Nephron progenitor cell (in vitro differentiated cells): ENCODE measurements at regions not wholly inside any gene's neighbourhood (a gene's known extent, or its start where the extent isn't known, plus 50 kb on each side); places are given as distances from the start of the nearest gene placed in this dataset.
A peak's percentile ranks its signal among the peaks of the same experiment; 100 is the strongest.
"Not testable (repeated sequence)": the region's sequence is repeated elsewhere in the genome, so short reads cannot be mapped to it uniquely, and the experiment has no call there.

Source experiments
- DNase-seq: peaks from one replicate; pipeline ENCODE4 v3.0.0; 2021
- H3K27ac Mint-ChIP-seq: 2 replicates; pipeline ENCODE4 v1.8.0; 2021; ENCODE audit warnings: mild to moderate bottlenecking, moderate library complexity, mixed read lengths
- H3K27me3 Mint-ChIP-seq: 2 replicates; pipeline ENCODE4 v1.8.0; 2021; ENCODE audit warnings: mild to moderate bottlenecking, low read depth, mixed read lengths; ENCODE audit not compliant: poor library complexity
- H3K36me3 Mint-ChIP-seq: 2 replicates; pipeline ENCODE4 v1.8.0; 2021; ENCODE audit warnings: low read depth, mixed read lengths
- H3K4me1 Mint-ChIP-seq: 2 replicates; pipeline ENCODE4 v1.8.0; 2021; ENCODE audit warnings: mixed read lengths
- H3K4me3 Mint-ChIP-seq: 2 replicates; pipeline ENCODE4 v1.8.0; 2021; ENCODE audit warnings: mild to moderate bottlenecking, moderate library complexity, mixed read lengths
- H3K9me3 Mint-ChIP-seq: 2 replicates; pipeline ENCODE4 v1.8.0; 2021; ENCODE audit warnings: mild to moderate bottlenecking, moderate library complexity, mixed read lengths

GRCh38 chr2:111331099-111331724 lies 210.5 kb downstream of the BCL2L11 start:
- H3K4me3 Mint-ChIP-seq, DNase-seq, H3K4me1 Mint-ChIP-seq, H3K9me3 Mint-ChIP-seq, H3K27ac Mint-ChIP-seq, H3K36me3 Mint-ChIP-seq, H3K27me3 Mint-ChIP-seq: not testable (repeated sequence)

GRCh38 chr2:111335220-111335907 lies 214.7 kb downstream of the BCL2L11 start:
- not testable (repeated sequence) for H3K36me3 Mint-ChIP-seq, DNase-seq, H3K27ac Mint-ChIP-seq, H3K9me3 Mint-ChIP-seq, H3K4me1 Mint-ChIP-seq, H3K27me3 Mint-ChIP-seq, H3K4me3 Mint-ChIP-seq

- H3K9me3 Mint-ChIP-seq, H3K27me3 Mint-ChIP-seq, DNase-seq, H3K36me3 Mint-ChIP-seq, H3K27ac Mint-ChIP-seq, H3K4me1 Mint-ChIP-seq, H3K4me3 Mint-ChIP-seq: not testable (repeated sequence)
Observed at GRCh38 chr2:111338474-111338873, 217.8 kb downstream of the BCL2L11 start.

GRCh38 chr2:111339476-111339875 lies 218.8 kb downstream of the BCL2L11 start:
- H3K27me3 Mint-ChIP-seq, H3K36me3 Mint-ChIP-seq, H3K9me3 Mint-ChIP-seq, H3K4me1 Mint-ChIP-seq, H3K27ac Mint-ChIP-seq, H3K4me3 Mint-ChIP-seq, DNase-seq: not testable (repeated sequence)

GRCh38 chr2:111344590-111344989 lies 223.9 kb downstream of the BCL2L11 start:
- H3K36me3 Mint-ChIP-seq, H3K9me3 Mint-ChIP-seq, H3K27me3 Mint-ChIP-seq, H3K4me3 Mint-ChIP-seq, H3K27ac Mint-ChIP-seq, H3K4me1 Mint-ChIP-seq, DNase-seq: not testable (repeated sequence)

GRCh38 chr2:111345439-111345838 lies 224.7 kb downstream of the BCL2L11 start:
- DNase-seq, H3K36me3 Mint-ChIP-seq, H3K27ac Mint-ChIP-seq, H3K27me3 Mint-ChIP-seq, H3K4me3 Mint-ChIP-seq, H3K9me3 Mint-ChIP-seq, H3K4me1 Mint-ChIP-seq: not testable (repeated sequence)

- H3K27ac Mint-ChIP-seq, H3K9me3 Mint-ChIP-seq, H3K36me3 Mint-ChIP-seq, H3K27me3 Mint-ChIP-seq, DNase-seq, H3K4me3 Mint-ChIP-seq, H3K4me1 Mint-ChIP-seq: not testable (repeated sequence)
Observed at GRCh38 chr2:111346018-111346930, 225.6 kb downstream of the BCL2L11 start.

GRCh38 chr2:111347695-111348094 lies 227.0 kb downstream of the BCL2L11 start:
- not testable (repeated sequence) for H3K27me3 Mint-ChIP-seq

GRCh38 chr2:111348316-111348715 lies 227.6 kb downstream of the BCL2L11 start:
- not testable (repeated sequence) for H3K4me3 Mint-ChIP-seq, H3K36me3 Mint-ChIP-seq, H3K27ac Mint-ChIP-seq, DNase-seq, H3K27me3 Mint-ChIP-seq, H3K4me1 Mint-ChIP-seq, H3K9me3 Mint-ChIP-seq

More at GRCh38 chr2:111347695-111348094, 227.0 kb downstream of the BCL2L11 start:
- not testable (repeated sequence) for H3K4me3 Mint-ChIP-seq, H3K27ac Mint-ChIP-seq, H3K4me1 Mint-ChIP-seq, H3K36me3 Mint-ChIP-seq, DNase-seq, H3K9me3 Mint-ChIP-seq

GRCh38 chr2:111355022-111355817 lies 234.5 kb downstream of the BCL2L11 start:
- not testable (repeated sequence) for H3K27me3 Mint-ChIP-seq, H3K4me3 Mint-ChIP-seq, H3K27ac Mint-ChIP-seq, H3K4me1 Mint-ChIP-seq, DNase-seq, H3K36me3 Mint-ChIP-seq, H3K9me3 Mint-ChIP-seq

GRCh38 chr2:111355823-111356511 lies 235.3 kb downstream of the BCL2L11 start:
- H3K27me3 Mint-ChIP-seq, H3K27ac Mint-ChIP-seq, DNase-seq, H3K9me3 Mint-ChIP-seq, H3K4me3 Mint-ChIP-seq, H3K36me3 Mint-ChIP-seq, H3K4me1 Mint-ChIP-seq: not testable (repeated sequence)

- not testable (repeated sequence) for H3K4me3 Mint-ChIP-seq, H3K4me1 Mint-ChIP-seq, H3K27me3 Mint-ChIP-seq, H3K27ac Mint-ChIP-seq, H3K9me3 Mint-ChIP-seq, DNase-seq, H3K36me3 Mint-ChIP-seq
Observed at GRCh38 chr2:111356512-111357031, 235.9 kb downstream of the BCL2L11 start.

GRCh38 chr2:111365986-111366640 lies 245.4 kb downstream of the BCL2L11 start:
- peak; percentile 53 for DNase-seq
- H3K27ac Mint-ChIP-seq, H3K36me3 Mint-ChIP-seq, H3K9me3 Mint-ChIP-seq, H3K4me1 Mint-ChIP-seq, H3K27me3 Mint-ChIP-seq: not testable (repeated sequence)
- peak overlapping the region; percentile 58 for H3K4me3 Mint-ChIP-seq
